ENCODE measurements at regions not wholly inside any gene's neighbourhood (a gene's known extent, or its start where the extent isn't known, plus 50 kb on each side); places are given as distances from the start of the nearest gene placed in this dataset.
A peak's percentile ranks its signal among the peaks of the same experiment; 100 is the strongest.

GRCh38 chr6:11397622-11398450, 139.7 kb upstream of the TMEM170B start:
- no peak for TF ChIP-seq CTCF (IDR thresholded peaks at IDR 0.05)
- no peaks in the 10 kb centered on the region for H3K27me3 ChIP-seq (replicated peaks; ENCODE audit: insufficient read depth)
- no peaks in the 10 kb centered on the region for H3K36me3 ChIP-seq
- no peak for DNase-seq (ENCODE audit: low spot score)
- no peak for ATAC-seq (ENCODE audit: insufficient number of reproducible peaks, low FRiP score, low read depth)
- H3K9me3 ChIP-seq = no peaks in the 10 kb centered on the region
- no peak overlapping the region for H3K4me3 ChIP-seq
- H3K27ac ChIP-seq = no peak overlapping the region
- peaks cover 12 to 19% of the 10 kb centered on the region in 2 donors for H3K4me1 ChIP-seq (ENCODE audit: control insufficient read depth in 1 of 2, low read depth in 2 of 2)

GRCh38 chr6:11396860-11397259, 140.7 kb upstream of the TMEM170B start:
- no peaks in the 10 kb centered on the region for H3K36me3 ChIP-seq
- DNase-seq (ENCODE audit: low spot score) = no peak

GRCh38 chr6:11393713-11394627, 143.6 kb upstream of the TMEM170B start:
- Histone ChIP-seq H3K27me3 (replicated peaks; ENCODE audit: insufficient read depth) (no peaks in the 10 kb centered on the region), H3K27ac (peak overlapping the region in 1 of 2 donors; percentile 7), H3K36me3 (no peaks in the 10 kb centered on the region), H3K4me3 (no peak overlapping the region), H3K4me1 (ENCODE audit: control insufficient read depth in 1 of 2, low read depth in 2 of 2) (peaks cover 26 to 41% of the 10 kb centered on the region in 2 donors), H3K9me3 (no peaks in the 10 kb centered on the region)
- DNase-seq (ENCODE audit: low spot score) = no peak
- no peak for ATAC-seq (ENCODE audit: insufficient number of reproducible peaks, low FRiP score, low read depth)
- no peak for TF ChIP-seq CTCF (IDR thresholded peaks at IDR 0.05)

More at GRCh38 chr6:11396860-11397259, 140.7 kb upstream of the TMEM170B start:
- Histone ChIP-seq H3K27me3 (replicated peaks; ENCODE audit: insufficient read depth) (no peaks in the 10 kb centered on the region), H3K9me3 (no peaks in the 10 kb centered on the region), H3K27ac (no peak overlapping the region), H3K4me3 (no peak overlapping the region), H3K4me1 (ENCODE audit: control insufficient read depth in 1 of 2, low read depth in 2 of 2) (peaks cover 14 to 28% of the 10 kb centered on the region in 2 donors)
- ATAC-seq (ENCODE audit: insufficient number of reproducible peaks, low FRiP score, low read depth) = no peak
- TF ChIP-seq CTCF (IDR thresholded peaks at IDR 0.05) = no peak

- H3K27ac ChIP-seq = peak overlapping the region; percentile 29 to 36
- DNase-seq (ENCODE audit: low spot score) = no peak
- H3K27me3 ChIP-seq (replicated peaks; ENCODE audit: insufficient read depth) = no peaks in the 10 kb centered on the region
- H3K36me3 ChIP-seq = no peaks in the 10 kb centered on the region
- no peak overlapping the region for H3K4me3 ChIP-seq
- no peaks in the 10 kb centered on the region for H3K9me3 ChIP-seq
- TF ChIP-seq CTCF (IDR thresholded peaks at IDR 0.05) = no peak
- ATAC-seq (ENCODE audit: insufficient number of reproducible peaks, low FRiP score, low read depth) = no peak
- peaks cover 26 to 41% of the 10 kb centered on the region in 2 donors for H3K4me1 ChIP-seq (ENCODE audit: control insufficient read depth in 1 of 2, low read depth in 2 of 2)
Measured at GRCh38 chr6:11392778-11393507, 144.6 kb upstream of the TMEM170B start.
